ENCODE measurements at regions not wholly inside any gene's neighbourhood (a gene's known extent, or its start where the extent isn't known, plus 50 kb on each side); places are given as distances from the start of the nearest gene placed in this dataset.
"Not testable (repeated sequence)": the region's sequence is repeated elsewhere in the genome, so short reads cannot be mapped to it uniquely, and the experiment has no call there.

DNA sequence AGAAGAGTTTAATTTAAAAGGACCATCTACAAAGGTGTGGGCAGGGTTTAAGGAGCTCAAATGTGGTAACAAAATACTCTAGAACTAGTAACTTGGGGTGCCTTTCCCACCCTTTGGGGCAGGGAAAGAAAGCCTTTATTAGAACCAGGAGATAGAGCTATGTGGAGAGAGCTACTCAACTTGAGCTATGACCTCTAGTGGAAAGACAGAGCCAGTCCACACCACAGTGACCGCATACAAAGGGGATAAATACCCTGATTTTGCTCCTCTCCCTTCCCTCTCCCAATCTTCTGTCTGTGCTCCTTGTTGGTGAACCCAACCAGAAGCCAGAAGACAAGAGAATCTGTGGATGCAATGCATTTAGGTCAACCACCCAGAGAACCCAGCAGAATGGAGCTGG lies 54.4 kb upstream of the JAK1 start:
- DNase-seq (ENCODE audit: low read depth) = peak; percentile 24

DNA sequence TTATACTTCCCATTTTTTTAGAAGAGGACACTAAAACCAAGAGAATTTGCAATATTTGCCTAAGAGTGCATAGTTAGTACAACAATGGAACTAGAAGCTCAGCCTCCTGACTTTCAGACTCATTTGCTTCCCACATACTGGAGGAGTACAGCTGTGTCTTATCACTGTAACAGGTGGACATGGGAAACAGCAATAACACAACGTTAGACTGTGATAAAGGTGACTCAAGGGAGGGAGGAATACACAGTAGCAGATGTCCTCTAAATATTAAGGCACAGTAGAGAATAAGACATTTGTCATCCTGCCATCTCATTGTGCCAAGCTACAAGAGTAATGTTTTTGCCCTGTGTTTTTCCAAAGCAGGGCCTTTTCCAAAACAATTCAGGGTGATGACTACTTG lies 55.4 kb upstream of the JAK1 start:
- no peak for DNase-seq (ENCODE audit: low read depth)

DNA sequence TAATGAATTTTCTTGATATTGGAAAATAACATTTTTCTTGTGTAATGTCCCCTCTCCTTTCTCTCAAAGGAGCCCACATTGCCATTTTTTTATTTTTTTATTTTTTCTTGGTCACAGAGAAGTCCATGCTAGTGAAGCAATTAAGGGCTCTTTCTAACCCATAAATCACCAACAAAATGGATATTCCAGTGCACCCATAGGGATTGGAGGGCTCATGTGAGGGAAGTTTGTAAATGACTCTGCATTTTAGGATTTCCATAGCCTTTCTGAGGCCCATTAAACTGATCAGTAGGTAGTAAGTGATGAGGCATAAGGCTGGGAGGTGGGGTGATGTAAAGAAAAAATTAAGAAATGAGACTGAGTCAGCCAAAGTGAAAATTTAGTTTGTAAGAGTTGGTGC lies 55.9 kb upstream of the JAK1 start:
- DNase-seq (ENCODE audit: low read depth) = no peak

DNA sequence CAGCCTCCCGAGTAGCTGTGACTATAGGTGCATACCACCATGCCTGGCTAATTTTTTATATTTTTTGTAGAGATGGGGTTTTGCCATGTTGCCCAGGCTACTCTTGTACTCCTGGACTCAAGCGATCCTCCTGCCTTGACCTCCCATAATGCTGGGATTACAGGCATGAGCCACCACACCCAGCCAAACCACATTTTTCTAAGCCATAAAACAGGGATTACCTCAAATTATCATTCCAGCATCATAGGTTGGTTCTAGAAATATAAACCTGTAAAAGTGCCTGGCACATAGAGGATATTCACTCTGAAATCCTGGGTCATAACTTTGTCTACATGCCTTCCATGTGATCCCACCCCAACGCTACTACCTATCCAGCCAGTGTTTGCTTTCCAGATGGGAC lies 59.4 kb upstream of the JAK1 start:
- DNase-seq (ENCODE audit: low read depth) = no peak

DNA sequence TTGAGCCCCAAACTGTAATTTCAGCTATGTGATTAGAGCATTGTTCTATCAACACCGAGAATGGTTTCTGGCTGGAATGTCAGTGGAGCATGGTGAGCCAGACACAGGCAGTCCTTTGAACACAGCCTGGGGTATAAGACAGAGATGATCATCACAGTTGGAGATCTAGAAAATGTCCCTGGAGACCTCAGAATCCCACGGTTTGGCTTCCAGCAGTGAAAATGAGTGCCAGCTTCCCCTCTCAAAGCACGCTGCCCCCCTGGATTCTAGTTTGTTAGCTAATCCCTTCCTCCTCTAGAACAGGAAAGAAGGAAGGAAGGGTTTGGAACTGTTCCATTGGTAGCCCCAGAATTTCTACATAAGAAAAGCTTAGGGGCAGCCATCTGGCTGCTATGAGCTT lies 59.9 kb upstream of the JAK1 start:
- DNase-seq (ENCODE audit: low read depth) = no peak

DNA sequence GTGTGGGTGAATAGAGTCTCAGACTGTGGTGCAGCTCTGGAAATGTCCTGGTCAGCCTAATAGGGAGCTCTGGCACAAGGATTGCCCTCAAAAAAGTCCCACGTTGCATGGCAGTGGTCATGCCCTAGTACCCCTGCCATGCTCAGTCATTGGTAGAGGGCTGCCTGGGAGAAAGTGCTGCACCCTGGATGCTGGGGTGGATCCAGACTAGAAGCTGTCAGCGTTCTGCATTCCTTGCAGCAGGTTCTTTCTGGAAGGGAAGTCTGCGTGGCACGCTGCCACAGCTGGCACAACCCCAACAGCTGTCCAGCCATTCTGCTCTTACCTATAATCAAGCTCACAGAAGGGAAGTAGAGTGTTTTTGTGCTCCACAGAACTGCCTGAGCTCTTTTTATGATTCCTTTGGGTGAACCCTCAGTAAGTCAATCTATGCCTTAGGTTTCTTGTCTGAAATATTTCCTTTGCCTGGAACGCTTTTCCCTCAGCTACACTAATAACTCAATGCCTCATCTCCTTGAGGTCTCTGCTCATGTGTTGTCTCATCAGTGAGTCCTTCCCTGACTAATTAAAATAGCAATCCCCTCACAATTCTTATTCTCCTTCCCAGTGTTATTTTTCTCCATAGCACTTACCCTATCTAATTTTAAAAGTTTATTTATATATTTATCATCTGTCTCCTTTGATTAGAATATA lies 61.5 kb upstream of the JAK1 start:
- DNase-seq (ENCODE audit: low read depth) = no peak

DNA sequence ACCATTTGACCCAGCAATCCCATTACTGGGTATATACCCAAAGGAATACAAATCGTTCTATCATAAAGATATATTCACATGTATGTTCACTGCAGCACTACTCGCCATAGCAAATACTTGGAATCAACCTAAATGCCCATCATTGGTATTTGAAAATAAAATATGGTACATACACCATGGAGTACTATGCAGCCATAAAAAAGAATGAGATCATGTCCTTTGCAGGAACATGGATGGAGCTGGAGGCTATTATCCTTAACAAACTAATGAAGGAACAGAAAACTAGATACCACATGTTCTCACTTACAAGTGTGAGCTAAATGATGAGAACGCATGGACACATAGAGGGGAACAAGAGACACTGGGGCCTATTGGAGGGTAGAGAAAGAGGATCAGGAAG lies 63.1 kb upstream of the JAK1 start:
- not testable (repeated sequence) for DNase-seq (ENCODE audit: low read depth)

DNA sequence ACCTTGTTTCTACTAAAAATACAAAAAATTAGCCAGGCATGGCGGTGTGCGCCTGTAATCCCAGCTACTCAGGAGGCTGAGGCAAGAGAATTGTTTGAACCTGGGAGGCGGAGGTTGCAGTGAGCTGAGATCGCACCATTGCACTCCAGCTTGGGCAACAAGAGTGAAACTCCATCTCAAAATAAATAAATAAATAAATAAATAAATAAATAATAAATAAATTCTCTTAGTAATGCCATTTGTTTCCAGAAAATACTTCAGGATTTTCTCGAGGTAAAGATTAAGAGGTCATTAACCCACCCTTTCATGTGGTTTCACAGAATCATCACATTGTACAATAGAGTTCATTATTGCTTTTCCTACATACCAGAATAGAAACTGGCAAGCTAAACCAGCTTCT lies 68.5 kb upstream of the JAK1 start:
- DNase-seq (ENCODE audit: low read depth) = not testable (repeated sequence)

DNA sequence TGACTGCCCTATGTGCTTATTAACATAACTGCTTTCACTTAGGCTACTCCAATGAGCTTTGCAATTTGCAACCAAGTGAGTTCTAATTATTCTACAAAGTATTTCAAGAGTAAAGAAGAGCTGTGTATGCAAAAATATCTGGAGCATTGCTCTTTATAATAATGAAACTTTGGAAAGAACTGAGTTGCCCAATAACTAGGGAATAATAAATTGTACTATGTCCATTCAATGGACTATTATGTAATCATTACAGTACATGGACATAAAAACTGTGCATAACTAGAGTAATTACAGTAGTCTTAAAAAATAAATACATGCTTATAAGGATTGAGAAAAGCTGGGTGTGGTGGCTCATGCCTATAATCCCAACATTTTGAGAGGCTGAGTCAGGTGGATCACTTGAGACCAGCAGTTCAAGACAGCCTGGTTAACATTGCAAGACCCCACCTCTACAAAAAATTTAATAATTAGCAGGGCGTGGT lies 70.3 kb upstream of the JAK1 start:
- DNase-seq (ENCODE audit: low read depth) = no peak

DNA sequence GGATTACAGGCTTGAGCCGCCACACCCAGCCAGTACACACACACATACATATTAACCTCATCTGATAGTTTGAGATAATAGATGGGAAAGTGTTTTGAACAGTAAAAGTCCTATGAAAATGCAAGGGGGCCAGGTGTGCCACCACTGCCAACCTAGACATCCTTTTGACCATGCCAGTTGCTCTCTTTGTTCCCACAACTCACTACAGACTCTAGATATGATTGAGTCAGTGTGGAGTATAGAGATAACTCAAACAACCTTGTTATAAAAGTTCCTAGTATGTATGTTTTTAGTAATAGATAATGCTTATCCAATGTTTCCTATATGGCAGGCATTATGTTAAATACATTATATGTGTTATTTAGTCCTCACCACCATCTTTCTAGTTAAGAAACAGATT lies 72.7 kb upstream of the JAK1 start:
- DNase-seq (ENCODE audit: low read depth) = no peak

DNA sequence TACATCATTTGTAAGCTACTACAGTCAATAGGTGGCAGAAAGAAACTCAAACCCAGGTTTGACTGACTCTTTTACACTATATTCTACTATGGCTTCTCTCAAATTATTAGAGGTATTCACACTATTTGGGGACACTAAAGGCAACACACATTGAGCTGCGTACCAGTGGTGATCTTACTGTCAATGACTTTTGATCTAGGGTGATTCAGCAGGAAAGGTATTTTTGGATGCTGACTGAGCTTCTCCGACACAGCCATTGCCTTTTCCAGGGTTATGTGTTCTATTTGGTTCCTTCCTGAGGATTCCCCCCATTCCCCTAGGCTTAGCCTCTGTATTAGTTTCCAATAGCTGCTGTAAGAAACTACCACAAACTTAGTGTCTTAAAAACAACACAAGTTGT lies 73.2 kb upstream of the JAK1 start:
- DNase-seq (ENCODE audit: low read depth) = no peak

DNA sequence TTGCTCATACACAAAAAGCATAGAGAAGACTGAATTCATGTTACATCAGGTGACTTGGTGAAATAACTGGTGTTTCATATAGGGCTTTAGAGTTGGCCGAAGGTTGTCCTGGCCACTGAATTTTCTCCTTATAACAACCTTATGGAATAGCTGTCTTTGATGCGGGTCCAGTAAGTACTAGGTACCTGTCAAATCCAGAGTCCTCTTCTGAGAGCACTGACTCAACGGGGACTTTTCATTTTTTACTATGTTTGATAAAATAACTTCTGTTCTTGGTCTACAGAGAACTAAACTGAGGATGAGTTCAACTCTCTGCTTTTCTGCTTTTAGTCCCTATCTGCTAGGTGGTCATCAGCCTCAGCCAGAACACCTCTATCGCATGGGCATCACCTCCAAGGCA lies 76.1 kb upstream of the JAK1 start:
- DNase-seq (ENCODE audit: low read depth) = no peak

DNA sequence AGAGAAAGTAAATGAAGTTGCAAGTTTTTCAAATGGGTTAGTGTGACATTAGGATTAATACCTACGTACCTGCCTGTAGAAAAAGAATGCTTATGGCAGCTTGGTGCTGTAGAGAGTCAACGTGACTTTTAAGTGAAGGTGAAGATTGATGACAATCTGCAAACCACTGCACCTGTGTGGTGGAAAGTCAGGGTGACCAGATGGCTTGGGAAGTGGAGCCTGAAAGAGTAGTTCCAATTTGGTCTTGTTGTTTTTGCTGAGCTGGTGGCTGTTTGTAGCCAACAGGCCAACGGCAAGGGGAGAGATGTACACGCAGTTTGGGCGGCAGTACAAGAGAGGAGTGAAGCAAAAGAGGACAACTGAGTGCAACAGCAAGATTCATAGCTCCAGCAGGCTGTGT lies 78.1 kb upstream of the JAK1 start:
- DNase-seq (ENCODE audit: low read depth) = no peak

DNA sequence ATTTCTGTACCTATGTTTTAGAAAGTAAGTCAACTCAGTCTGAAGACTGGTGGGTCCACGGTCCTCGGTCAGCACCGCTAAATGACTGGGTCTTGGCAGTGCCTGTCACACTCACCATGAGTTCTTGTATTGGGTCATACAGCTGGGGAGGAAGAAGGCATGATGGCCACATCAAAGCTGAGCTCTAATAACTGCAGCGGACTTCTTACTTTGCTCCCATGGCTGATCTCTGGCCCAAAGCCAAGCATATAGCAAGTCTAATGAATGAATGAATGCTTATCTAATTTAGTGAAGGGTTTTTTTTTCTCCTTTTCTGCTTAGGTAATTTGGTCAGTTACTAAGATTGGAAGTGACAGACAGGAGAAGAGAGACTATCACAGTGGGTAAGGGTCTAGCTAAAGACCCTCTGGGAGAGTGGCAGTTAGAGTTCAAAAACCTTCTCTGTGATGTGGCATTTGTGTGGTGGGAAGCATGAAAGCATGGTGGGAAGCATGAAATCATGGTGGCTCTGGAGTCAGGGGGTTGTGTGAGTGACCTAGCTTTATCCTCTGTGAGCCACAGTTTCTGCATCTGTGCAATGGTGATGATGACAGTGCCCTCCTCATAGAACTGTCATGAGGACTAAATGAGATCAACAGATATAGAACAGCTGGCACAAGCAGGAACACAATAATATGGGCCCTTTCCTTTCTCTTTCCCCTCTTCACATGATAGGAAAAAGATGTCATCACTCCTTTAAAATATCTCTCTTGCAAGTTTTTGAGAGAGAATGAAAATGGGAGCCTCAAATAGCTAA lies 78.9 kb upstream of the JAK1 start:
- DNase-seq (ENCODE audit: low read depth) = no peak

DNA sequence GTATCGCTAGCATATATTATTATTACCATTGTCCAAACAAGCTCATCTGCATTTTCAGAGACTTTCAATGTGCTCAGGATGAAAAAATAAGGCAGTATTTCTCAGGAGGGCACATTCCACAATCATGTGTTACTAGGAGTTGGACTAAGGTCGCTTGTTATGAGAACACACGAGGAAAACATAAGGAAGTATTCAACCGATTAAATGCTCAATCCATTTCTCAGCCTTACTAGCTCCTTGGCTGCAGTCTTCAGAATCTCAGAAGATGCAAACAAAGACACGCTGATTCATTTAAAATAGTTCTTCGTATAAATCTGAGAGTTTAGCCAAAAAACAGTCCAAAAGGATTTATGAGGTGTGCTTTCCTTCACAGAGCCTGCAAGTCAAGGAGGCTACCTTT lies 82.0 kb upstream of the JAK1 start:
- DNase-seq (ENCODE audit: low read depth) = no peak

DNA sequence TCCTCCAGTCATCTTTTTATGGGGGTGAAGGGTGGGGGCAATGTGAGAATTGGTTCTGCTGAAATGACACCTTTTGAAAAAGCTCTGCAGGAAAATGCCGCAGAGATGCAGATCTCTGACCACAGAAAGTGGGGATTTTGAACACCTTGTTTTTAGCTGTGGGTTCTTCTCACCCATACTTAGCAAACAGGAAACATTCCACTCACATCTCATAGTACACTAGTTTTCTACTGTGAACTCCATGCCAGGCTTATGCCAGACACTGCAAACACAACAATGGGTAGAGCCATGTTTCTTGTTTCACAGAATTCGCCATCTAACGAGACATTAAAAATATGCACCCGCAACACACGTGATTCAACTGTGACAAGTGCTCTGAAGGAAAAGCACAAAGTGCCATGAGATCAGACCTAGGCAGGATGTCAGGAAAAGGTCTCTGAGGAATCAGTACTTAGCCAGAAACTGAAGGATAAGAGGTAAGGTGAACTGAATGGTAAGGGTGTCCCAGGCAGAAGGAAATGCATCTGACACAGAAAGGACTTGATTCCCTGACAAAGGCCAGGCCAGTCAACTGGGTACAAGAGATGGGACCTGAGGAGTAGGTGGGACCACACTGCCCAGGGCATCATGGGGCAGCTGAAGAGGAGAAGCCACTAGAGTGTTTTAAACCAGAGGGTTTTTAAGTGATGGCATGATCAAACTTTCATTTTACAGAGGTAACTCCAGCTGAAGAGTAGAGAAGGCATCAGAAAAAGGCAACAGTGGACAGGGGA lies 83.8 kb upstream of the JAK1 start:
- DNase-seq (ENCODE audit: low read depth) = no peak

DNA sequence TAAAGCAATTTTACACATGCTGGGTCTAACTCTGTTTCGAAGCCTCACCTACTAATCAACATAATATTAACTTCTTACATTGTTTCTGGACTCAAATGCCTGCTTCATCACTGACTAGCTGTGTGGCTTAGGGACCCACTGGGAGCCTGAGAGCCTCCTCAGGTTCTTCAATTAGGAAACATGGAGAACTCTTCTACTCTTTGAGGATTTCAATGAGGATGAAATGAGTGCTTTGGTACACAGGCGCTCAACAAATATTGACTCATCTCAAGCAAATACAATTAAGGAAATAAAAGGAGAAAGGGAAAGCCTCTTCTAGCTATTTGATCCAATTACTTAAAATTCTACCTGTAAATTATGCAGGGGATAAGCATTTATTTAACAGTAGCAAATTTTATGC lies 84.4 kb upstream of the JAK1 start:
- no peak for DNase-seq (ENCODE audit: low read depth)

DNA sequence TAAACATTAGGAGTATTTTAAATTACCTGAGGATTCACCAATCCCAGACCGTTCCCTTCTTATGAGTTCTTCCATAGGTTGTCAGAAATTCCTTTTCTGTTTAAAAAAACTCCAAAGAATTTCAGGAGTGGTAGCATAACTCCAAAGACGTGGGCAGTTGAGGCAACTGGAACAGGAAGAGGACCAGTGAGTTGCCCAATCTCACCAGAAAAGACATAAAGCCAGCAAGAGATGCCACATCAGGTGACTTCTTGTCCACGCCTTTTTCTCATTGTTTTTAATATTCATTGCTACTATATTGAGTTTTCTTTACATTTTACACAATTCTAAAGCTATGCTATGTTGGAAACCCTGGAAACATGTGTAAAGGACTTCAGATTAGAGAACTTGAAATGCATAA lies 88.1 kb upstream of the JAK1 start:
- DNase-seq (ENCODE audit: low read depth) = no peak

DNA sequence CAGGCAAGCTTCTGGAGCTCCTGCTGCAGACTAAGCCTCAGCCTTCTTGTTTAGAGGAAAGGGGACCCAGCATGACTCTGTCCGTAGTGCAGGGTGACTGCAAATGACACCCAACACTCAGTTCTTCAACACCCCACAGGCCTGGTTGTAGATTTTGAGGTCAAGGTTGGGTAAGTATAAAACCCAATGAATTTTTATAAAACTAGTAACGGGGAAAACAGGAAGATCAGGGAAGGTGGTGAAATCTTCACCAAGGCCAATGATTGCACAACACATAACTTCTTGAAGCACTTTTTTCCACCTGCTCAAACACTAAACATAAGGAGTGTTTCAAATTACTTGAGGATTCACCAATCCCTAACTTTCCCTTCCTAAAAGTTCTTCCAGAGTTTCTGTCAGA lies 89.4 kb upstream of the JAK1 start:
- DNase-seq (ENCODE audit: low read depth) = no peak

DNA sequence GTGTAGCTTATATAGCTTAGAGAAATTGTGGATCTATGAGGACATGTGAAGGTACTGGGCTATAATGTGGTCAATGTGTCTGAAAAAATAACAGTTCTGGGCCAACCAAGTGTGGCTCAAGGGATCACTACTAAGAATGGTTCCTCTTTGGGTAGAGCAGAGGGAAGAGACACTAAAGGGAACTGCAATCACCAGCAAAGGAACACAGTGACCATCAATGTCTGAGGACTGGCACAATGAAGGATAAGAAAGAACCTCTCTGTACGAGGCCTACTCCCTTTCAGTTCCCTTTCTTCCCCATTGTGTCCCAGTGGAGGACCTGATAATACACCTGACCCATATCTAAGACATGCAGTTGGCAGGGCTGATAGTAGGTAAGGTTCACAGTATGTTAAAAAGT lies 89.9 kb upstream of the JAK1 start:
- DNase-seq (ENCODE audit: low read depth) = no peak

DNA sequence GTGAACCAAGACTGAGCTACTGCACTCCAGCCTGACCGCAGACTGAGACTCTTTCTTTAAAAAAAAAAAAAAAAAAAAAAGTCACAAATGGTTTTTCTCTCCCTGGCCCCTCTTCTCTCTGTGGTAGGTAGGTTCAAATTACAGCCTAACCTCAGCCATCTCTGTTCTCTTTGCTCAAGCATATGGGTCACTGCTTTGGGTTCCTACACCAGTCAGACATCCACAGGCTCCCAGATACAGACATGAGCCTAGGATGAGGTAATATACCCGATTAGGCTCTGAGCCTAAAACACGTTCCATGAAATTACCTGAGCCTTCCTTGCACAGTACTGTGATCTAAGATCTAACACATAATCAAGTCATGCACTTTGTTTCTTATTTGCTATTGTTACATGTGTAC lies 90.5 kb upstream of the JAK1 start:
- no peak for DNase-seq (ENCODE audit: low read depth)

DNA sequence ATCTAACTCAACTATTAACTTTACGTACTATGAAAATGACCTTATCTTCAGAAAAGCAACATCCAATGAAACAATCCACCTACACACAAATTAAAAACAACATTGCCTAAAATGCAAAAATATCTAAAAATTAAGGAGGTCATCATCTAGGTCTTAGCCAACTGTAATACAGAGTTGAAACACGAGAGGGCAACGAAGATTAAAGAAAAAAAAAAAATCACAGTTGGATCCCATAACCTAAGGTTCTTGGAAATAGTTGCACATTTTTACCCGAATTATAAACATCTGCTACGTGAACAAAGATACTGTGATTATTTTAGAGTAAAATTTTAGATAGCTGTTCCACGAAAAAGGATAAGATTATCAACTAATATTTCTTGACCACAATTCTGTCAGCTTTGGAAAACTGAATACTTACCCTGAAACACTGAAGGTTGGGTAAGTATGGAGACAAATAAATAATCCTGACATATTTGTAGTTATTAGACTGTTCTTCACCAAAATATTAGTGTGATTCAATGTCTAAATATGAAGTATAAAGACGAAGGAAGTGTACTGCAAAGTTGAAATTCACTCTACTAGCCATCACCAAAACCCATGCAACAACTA lies 88.0 kb upstream of the AK4 start:
- DNase-seq (ENCODE audit: low read depth) = peak; percentile 45
